Smooth muscle cell (in vitro differentiated cells): ENCODE measurements at regions not wholly inside any gene's neighbourhood (a gene's known extent, or its start where the extent isn't known, plus 50 kb on each side); places are given as distances from the start of the nearest gene placed in this dataset.

Experiments used
- DNase-seq: peaks from one replicate; lab custom pipeline; 2025; ENCODE audit not compliant: unreplicated experiment; lab: John Stamatoyannopoulos, UW
- H2AFZ ChIP-seq: fragments of 200-600 bp; sonication (generic); 2 replicates; pipeline ENCODE4 v1.6.0; 2016; ENCODE audit warnings: antibody characterized with exemption, low read depth, mild to moderate bottlenecking
- H3F3A ChIP-seq: fragments of 200-600 bp; sonication (generic); 2 replicates; pipeline ENCODE4 v1.6.0; 2017; ENCODE audit warnings: antibody characterized with exemption, low read depth
- H3K27ac ChIP-seq: fragments of 200-600 bp; sonication (generic); 2 replicates; pipeline ENCODE4 v1.5.1; 2016; ENCODE audit warnings: low read depth, mild to moderate bottlenecking
- H3K27me3 ChIP-seq: fragments of 200-600 bp; sonication (generic); 2 replicates; pipeline ENCODE4 v1.6.1; 2016; ENCODE audit warnings: low read depth, mild to moderate bottlenecking
- H3K36me3 ChIP-seq: fragments of 200-600 bp; sonication (generic); 2 replicates; pipeline ENCODE4 v1.5.1; 2016; ENCODE audit warnings: low read depth
- H3K4me1 ChIP-seq: fragments of 200-600 bp; sonication (generic); 2 replicates; pipeline ENCODE4 v1.5.1; 2016; ENCODE audit warnings: low read depth
- H3K4me2 ChIP-seq: fragments of 200-600 bp; sonication (generic); 2 replicates; pipeline ENCODE4 v1.6.0; 2016; ENCODE audit warnings: mild to moderate bottlenecking
- H3K4me3 ChIP-seq: fragments of 200-600 bp; sonication (generic); 2 replicates; pipeline ENCODE4 v1.5.1; 2016; ENCODE audit warnings: mild to moderate bottlenecking
- H3K79me2 ChIP-seq: fragments of 200-600 bp; sonication (generic); 2 replicates; pipeline ENCODE4 v1.6.0; 2016; ENCODE audit warnings: low read depth, mild to moderate bottlenecking
- H3K9ac ChIP-seq: fragments of 200-600 bp; sonication (generic); 2 replicates; pipeline ENCODE4 v1.6.0; 2016; ENCODE audit warnings: low read depth
- H3K9me3 ChIP-seq: fragments of 200-600 bp; sonication (generic); replicated peaks from 2 replicates; pipeline ENCODE4 v1.5.1; 2016; ENCODE audit warnings: low read depth
- H4K20me1 ChIP-seq: fragments of 200-600 bp; sonication (generic); 2 replicates; pipeline ENCODE4 v1.6.0; 2016; ENCODE audit warnings: low read depth
- WGBS: methylation state at CpG from one replicate; pipeline ENCODE4 v1.1.7; 2016; ENCODE audit warnings: low lambda C conversion rate; 5-methylcytosine and 5-hydroxymethylcytosine counted together
- TF ChIP-seq, protein P1 (sequence below): fragments of 200-600 bp; sonication (generic); IDR thresholded peaks from 2 replicates; pipeline ENCODE4 v1.5.1; 2017; ENCODE audit warnings: borderline replicate concordance, mild to moderate bottlenecking, antibody characterized with exemption; ENCODE audit not compliant: insufficient read depth, poor library complexity, severe bottlenecking

DNA sequence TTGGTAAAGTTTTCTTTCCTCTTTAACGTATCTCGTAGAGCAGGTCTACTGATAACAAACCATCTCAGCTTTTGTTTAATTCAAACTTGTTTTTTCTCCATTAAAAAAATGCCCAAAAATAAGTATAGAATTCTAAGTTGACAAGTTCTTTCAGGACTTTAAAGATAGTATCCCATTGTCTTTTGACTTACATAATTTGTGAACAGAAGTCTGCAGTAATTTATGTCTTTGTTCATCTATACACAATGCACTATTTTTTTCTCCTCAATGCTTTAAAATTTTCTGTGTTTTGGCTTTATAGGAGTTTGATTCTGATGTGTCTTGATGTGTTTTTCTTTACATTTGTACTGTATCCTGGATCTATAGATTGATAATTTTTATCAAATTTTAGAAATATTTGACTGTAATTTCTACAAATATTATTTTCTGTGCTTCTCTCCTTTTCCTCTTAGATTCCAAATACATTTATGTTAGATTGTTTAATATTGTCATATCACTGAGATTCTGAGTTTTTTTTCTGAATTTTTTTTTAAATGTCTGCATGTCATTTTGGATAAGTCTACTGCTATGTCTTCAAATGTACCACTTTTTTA is 143.3 kb downstream of the FTCDNL1 start:
- 98% methylated on average over 2 of the region's 2 CpGs for WGBS
- H4K20me1 ChIP-seq, result no peaks in the 10 kb centered on the region
- H3K9me3 ChIP-seq, result peaks cover 6% of the 10 kb centered on the region
- peaks cover 4% of the 10 kb centered on the region for H3K36me3 ChIP-seq
- H3K4me2 ChIP-seq, result no peak overlapping the region
- no peaks in the 10 kb centered on the region for H3K27me3 ChIP-seq
- H2AFZ ChIP-seq, result no peak overlapping the region
- no peak overlapping the region for H3K9ac ChIP-seq
- TF ChIP-seq, protein P1, sequence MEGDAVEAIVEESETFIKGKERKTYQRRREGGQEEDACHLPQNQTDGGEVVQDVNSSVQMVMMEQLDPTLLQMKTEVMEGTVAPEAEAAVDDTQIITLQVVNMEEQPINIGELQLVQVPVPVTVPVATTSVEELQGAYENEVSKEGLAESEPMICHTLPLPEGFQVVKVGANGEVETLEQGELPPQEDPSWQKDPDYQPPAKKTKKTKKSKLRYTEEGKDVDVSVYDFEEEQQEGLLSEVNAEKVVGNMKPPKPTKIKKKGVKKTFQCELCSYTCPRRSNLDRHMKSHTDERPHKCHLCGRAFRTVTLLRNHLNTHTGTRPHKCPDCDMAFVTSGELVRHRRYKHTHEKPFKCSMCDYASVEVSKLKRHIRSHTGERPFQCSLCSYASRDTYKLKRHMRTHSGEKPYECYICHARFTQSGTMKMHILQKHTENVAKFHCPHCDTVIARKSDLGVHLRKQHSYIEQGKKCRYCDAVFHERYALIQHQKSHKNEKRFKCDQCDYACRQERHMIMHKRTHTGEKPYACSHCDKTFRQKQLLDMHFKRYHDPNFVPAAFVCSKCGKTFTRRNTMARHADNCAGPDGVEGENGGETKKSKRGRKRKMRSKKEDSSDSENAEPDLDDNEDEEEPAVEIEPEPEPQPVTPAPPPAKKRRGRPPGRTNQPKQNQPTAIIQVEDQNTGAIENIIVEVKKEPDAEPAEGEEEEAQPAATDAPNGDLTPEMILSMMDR, result no peak
- no peaks in the 10 kb centered on the region for H3F3A ChIP-seq
- H3K79me2 ChIP-seq, result no peaks in the 10 kb centered on the region
- no peak overlapping the region for H3K27ac ChIP-seq
- DNase-seq, result no peak
- no peaks in the 10 kb centered on the region for H3K4me1 ChIP-seq
- H3K4me3 ChIP-seq, result no peak overlapping the region

DNA sequence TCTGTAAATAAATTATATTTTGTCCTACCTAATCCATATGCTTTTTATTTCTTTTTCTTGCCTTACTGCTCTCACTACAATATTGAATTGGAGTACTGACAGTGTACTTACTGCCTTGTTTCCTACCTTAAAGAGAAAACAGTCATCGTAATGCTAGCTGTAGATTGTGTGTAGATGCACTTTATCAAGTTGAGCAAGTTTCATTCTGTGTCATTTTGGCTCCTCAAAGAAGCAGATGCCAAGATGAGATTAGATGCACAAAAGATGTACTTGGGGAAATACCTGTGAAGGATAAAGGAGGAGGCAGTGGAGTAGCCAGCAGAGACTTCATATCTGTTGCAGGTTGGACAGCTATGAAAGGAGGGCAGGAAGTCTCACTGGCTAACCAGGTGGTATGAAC is 145.5 kb downstream of the FTCDNL1 start:
- Histone ChIP-seq H3K9me3 (peaks cover 6% of the 10 kb centered on the region), H3K79me2 (no peaks in the 10 kb centered on the region), H4K20me1 (no peaks in the 10 kb centered on the region), H3K27me3 (no peaks in the 10 kb centered on the region), H3K4me3 (no peak overlapping the region), H3K4me1 (no peaks in the 10 kb centered on the region), H2AFZ (no peak overlapping the region), H3K9ac (no peak overlapping the region), H3F3A (no peaks in the 10 kb centered on the region), H3K36me3 (peaks cover 4% of the 10 kb centered on the region), H3K4me2 (no peak overlapping the region), H3K27ac (no peak overlapping the region)
- WGBS, result 94% methylated on average over 1 of the region's 1 CpG
- no peak for DNase-seq
- TF ChIP-seq, protein P1, result no peak

DNA sequence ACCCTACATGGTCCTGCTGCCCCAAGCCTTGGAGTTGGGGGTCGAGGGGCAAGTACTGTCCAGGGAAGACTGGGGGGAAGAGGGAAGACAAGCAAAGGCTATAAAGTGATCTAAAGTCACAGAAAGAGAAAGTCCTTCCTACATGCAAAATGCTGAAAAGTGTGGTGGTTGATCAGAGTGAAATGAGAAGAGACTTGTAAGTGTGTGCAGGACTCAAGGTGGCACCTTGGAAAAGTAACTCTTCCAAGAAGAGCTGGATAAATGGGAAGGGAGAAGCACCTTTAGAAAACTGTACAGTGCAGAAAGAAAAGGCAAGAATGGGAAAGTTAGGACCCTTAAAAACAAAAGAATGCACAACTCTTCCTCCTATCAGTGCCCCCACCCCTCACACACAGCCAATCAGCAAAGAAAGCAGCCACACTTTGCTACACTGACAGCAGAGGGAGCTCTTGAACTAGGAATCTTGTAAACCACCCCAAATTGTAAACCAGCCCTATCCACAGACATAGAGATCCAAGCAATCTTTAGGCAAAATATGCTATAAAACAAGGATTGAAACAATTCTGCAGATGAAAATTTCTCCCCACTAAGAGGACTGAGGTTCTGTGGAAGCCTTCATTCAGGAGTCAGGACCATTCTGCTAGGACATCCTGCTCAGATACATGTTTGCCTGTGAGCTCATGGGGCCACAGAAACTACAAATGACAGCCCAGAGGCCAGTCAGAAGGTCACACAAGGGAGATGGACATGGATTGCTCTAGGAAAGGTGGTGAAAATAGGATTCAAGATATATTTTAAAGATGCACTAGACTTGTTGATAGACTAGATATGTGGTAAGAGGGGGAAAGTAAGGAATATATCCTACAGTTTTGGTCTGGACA is 146.4 kb downstream of the FTCDNL1 start:
- TF ChIP-seq, protein P1, result peak; percentile 39
- H2AFZ ChIP-seq, result no peak overlapping the region
- WGBS, result 100% methylated on average over 1 of the region's 1 CpG
- no peaks in the 10 kb centered on the region for H3K27me3 ChIP-seq
- H3K9ac ChIP-seq, result no peak overlapping the region
- H4K20me1 ChIP-seq, result no peaks in the 10 kb centered on the region
- H3K4me3 ChIP-seq, result no peak overlapping the region
- no peak overlapping the region for H3K4me2 ChIP-seq
- no peak overlapping the region for H3K27ac ChIP-seq
- no peaks in the 10 kb centered on the region for H3K79me2 ChIP-seq
- peaks cover 4% of the 10 kb centered on the region for H3K36me3 ChIP-seq
- H3K4me1 ChIP-seq, result no peaks in the 10 kb centered on the region
- peaks cover 6% of the 10 kb centered on the region for H3K9me3 ChIP-seq
- no peak for DNase-seq
- no peaks in the 10 kb centered on the region for H3F3A ChIP-seq
